OCI-LY3 (cell line): ENCODE measurements at regions not wholly inside any gene's neighbourhood (a gene's known extent, or its start where the extent isn't known, plus 50 kb on each side); places are given as distances from the start of the nearest gene placed in this dataset.

Source experiments
- EZH2phosphoT487 ChIP-seq: fragments of 200-600 bp; shearing (Covaris generic); IDR thresholded peaks from 2 replicates; pipeline ENCODE4 v1.6.1; 2018; ENCODE audit warnings: antibody characterized with exemption, mixed run types, low read depth
- TF ChIP-seq, protein P1 (sequence below): fragments of 200-600, 300-600 bp; sonication (generic); IDR thresholded peaks from 2 replicates; pipeline ENCODE4 v1.5.1; 2014; ENCODE audit warnings: antibody characterized with exemption, low read length, low read depth

- TF ChIP-seq, protein P1, sequence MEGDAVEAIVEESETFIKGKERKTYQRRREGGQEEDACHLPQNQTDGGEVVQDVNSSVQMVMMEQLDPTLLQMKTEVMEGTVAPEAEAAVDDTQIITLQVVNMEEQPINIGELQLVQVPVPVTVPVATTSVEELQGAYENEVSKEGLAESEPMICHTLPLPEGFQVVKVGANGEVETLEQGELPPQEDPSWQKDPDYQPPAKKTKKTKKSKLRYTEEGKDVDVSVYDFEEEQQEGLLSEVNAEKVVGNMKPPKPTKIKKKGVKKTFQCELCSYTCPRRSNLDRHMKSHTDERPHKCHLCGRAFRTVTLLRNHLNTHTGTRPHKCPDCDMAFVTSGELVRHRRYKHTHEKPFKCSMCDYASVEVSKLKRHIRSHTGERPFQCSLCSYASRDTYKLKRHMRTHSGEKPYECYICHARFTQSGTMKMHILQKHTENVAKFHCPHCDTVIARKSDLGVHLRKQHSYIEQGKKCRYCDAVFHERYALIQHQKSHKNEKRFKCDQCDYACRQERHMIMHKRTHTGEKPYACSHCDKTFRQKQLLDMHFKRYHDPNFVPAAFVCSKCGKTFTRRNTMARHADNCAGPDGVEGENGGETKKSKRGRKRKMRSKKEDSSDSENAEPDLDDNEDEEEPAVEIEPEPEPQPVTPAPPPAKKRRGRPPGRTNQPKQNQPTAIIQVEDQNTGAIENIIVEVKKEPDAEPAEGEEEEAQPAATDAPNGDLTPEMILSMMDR: no peak
- no peak for TF ChIP-seq EZH2phosphoT487
These were observed 622.9 kb upstream of the ADAMTS5 start for GRCh38 chr21:27589781-27590180.
